HG02588 (cell line): ENCODE measurements at regions not wholly inside any gene's neighbourhood (a gene's known extent, or its start where the extent isn't known, plus 50 kb on each side); places are given as distances from the start of the nearest gene placed in this dataset.
"Not testable (repeated sequence)": the region's sequence is repeated elsewhere in the genome, so short reads cannot be mapped to it uniquely, and the experiment has no call there.

Experiments
- ATAC-seq: cut with Tn5 transposase; IDR thresholded peaks from one replicate; pipeline ENCODE4 v1.9.1; 2021; ENCODE audit warnings: mild to moderate bottlenecking, moderate library complexity; ENCODE audit not compliant: unreplicated experiment

- not testable (repeated sequence) for ATAC-seq
Measured at GRCh38 chr7:89616829-89617228, 537.4 kb upstream of the STEAP1 start.

- no peak for ATAC-seq
Measured at GRCh38 chr7:89618274-89618673, 536.0 kb upstream of the STEAP1 start.

DNA sequence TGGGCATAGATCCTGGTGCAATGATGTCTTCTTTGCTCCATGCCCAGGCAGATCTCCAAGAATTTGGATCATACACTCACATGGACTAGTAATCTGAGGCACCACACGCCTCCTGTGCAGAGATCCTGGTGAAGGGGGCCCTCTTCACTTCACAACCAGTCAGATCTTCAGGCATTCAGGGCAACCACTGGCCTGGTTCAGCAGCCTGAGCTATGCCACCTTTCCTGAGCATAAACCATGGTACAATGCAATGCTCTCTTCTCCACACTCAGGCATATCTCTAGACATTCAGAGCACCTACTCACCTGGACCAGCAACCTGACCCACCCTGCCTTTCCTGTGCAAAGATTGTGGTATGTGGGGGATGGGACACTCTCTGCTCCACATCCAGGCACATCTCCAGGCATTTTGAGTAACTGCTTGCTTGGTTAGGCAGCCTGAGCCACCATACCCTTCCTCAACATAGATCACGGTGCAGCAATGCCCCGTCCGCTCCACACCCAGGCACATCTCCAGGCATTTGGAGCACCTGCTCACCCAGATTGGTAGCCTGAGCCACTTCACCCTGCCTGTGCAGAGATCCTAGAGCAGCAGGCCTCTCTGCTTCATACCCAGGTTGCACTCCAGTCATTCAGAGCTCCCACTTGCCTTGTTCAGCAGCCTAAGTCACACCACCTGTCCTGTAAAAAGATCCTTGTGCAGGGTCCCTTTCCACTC is 532.2 kb upstream of the STEAP1 start:
- ATAC-seq: no peak

DNA sequence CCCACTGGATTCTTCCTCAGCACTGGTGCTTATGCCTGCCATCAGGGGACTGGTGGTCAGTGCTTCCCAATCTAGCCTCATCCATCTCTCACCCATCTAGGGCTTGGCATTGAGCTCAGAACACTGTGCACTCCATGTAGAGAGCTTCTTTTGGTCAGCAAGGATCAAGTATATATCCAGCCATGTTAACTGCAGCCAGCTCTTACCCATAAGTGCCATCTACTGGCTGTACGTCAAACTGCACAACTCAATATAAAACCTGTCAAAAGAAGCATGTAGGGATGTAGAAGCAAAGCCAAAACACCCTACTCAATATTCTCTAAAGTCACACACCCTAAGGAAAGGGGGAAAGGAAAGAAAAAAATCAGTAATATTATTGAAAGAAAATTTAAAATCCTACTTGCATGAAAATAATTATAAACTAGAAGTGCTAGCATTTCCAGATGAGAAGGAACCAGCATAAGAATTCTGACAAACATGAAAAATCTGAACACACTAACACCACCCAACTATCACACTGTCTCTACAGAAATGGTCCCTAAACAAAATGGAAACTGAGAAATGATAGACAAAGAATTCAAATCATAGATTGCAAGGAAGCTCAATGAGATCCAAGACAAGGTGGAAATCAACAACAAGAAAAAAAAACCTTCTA is 531.1 kb upstream of the STEAP1 start:
- ATAC-seq: peak; percentile 90

DNA sequence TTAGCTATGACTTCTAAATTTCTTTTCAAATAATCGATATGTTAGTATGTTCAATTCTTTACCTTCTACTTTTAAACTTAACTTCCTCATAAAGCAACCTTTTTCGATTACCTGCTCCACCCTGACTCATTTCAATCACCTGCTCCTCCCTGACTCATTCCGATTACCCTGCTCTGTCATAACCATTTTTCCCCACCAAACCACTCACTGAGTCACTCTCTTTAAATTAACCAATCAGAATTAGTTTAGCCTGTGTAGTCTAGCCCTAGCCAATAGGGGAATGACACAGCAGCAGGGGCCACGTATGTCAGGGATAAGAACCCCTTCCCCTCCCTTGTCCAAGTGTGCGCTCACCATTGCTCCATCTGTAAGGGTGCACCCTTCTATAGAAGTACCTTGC is 530.1 kb upstream of the STEAP1 start:
- not testable (repeated sequence) for ATAC-seq

GRCh38 chr7:89648509-89648908 is 505.8 kb upstream of the STEAP1 start:
- ATAC-seq: no peak

DNA sequence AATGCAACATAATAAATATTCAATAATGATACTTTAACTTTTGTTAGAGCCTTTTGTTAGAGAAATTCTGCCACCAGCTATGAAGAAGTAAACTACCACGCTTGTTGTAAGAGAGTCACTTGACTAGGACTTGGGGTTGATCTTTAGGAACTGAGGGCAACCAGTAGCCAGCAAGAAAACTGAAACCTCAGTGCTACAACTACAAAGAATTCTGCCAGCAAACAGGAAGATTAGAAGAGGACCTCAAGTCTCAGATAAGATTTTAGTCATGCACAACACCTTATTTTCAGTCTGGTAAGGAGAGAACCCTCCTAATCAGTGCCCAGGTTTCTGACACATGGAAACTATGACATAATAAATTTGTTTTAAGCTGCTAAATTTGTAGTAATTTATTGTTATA is 498.3 kb upstream of the STEAP1 start:
- ATAC-seq: no peak

DNA sequence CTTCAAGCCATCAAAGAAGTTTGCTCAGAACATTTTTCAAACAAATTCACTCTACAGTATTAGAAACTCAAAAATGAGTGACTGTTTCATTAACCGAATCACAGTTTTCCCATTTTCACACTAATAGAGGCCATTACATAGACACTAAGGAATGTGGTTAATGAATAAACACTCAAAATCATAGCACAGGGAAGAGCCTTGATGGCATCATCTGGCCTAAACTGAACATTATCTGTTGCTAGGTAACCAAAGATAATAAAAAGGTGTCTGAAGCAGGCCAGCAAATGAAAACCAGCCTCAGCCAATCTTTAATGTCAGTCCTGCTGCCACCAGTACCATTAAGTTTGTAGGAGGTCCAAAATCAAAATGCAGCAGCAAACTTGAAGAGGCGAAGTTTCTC is 492.4 kb upstream of the STEAP1 start:
- ATAC-seq: no peak

DNA sequence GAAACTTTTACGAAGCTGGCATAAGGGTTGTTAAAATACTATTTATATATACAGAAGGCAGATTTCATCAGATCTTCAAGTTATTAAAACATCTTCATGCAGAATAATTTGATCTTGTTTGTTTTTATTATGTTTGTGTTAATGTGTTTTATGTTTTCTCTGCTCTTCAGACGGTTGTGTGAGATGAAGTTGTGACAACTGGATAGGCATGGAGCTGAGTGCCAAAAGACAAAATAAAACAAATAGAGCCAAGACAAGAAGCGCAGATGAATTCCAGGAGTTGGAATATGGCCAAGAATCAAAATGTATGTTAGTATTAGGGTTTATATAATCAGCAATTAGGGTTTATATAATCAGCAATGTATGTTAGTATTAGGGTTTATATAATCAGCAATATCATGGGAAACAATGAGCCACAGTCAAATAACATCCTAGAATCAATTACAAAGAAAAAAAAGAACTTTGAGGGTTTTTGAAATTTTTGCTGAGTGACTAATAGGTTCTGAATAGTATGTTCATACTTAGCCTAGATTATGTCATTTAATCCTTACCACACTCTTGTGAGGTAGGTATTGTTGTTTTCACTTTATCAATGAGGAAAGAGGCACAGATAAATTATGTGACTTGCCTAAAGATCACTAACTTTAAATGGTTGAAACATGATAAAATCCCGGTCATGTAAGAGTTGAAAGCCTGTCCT is 488.0 kb upstream of the STEAP1 start:
- ATAC-seq: no peak

- ATAC-seq: no peak
Measured at GRCh38 chr7:89680161-89680560, 474.1 kb upstream of the STEAP1 start.

GRCh38 chr7:89681448-89681847 is 472.8 kb upstream of the STEAP1 start:
- no peak for ATAC-seq

GRCh38 chr7:89685287-89685686 is 469.0 kb upstream of the STEAP1 start:
- ATAC-seq: no peak

DNA sequence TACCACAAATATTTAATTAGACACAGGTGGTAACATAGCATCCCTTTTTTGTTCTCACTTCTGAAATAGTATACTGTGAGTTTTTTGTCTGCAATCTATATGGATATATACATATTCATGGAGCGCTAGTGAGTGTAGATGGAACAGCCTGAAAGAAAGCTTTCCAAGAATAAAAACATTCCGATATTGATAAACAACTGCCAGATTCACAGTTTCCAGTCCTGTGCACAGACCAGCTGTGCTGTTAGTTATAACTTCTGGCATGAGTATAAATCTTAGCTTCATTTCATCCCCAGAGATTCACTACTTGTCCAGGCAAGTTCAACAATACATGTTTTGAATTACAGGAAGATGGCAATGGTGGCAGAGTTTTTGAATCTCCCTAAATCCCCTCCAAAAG is 467.1 kb upstream of the STEAP1 start:
- ATAC-seq: no peak

DNA sequence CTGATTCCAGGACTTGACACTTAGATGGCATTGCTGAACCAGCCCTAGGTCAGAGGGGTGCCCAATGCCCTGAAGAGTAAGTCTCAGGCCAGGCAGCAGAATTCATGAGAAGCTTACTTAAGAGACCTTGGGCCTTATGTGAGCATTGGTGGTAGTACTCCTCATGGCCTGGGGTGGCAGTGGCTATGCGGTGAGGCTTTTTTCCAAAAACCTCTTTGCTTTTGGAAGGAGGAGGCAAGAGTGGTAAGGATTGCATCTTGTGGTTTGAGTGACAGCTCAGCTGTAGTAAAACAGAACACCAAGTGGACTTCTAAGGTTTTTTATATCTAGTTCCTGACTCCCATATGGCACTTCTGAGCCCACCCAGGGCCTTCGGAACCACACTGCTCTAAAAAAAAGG is 459.0 kb upstream of the STEAP1 start:
- ATAC-seq: no peak

DNA sequence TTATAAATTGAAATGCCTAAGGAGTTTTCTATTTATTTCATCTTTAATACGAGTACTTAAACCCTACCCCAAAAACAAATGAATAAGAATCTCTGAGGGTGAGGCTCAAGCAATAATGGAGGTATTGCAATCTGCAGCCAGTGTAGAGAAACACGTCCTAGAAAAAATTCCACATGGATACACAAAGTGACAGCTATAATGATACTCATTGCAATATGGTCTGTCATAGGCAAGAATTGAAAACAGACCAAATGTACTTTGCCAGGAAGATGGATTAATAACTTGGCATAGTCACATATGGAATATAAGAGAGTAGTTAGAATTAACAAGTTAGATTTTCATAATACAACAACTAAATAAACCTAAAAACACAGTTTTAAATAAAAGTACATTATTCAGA is 440.1 kb upstream of the STEAP1 start:
- ATAC-seq: no peak

DNA sequence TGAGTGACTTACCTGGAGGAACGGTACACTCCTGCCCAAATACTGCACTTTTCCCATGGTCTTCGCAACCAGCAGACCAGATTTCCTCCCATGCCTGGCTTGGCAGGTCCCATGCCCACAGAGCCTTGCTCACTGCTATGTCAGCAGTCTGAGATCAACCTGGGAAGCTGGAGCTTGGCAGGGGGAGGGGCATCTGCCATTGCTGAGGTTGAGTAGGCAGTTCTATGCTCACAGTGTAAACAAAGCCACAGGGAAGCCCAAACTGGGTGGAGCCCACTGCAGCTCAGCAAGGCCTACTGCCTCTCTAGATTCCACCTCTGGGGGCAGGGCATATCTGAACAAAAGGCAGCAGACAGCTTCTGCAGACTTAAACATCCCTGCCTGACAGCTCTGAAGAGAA is 435.3 kb upstream of the STEAP1 start:
- not testable (repeated sequence) for ATAC-seq

DNA sequence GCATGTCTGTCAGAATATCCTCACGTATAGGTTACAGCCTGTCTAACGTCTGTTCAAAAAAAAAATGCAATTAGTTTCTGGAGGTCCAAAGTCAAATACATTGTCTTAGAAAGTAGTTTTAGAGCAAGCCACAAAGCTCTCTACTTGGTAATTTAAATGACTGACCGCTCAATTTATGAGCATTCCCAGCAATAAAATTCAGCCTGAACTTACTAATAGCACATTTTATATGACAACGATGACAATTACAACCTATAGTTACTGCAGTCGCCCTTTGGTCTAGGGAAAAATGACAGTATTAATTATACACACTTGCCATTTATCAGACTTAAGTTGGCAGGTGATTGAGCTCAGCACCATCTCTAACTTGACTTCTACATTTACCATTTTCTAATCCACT is 425.8 kb upstream of the STEAP1 start:
- no peak for ATAC-seq

DNA sequence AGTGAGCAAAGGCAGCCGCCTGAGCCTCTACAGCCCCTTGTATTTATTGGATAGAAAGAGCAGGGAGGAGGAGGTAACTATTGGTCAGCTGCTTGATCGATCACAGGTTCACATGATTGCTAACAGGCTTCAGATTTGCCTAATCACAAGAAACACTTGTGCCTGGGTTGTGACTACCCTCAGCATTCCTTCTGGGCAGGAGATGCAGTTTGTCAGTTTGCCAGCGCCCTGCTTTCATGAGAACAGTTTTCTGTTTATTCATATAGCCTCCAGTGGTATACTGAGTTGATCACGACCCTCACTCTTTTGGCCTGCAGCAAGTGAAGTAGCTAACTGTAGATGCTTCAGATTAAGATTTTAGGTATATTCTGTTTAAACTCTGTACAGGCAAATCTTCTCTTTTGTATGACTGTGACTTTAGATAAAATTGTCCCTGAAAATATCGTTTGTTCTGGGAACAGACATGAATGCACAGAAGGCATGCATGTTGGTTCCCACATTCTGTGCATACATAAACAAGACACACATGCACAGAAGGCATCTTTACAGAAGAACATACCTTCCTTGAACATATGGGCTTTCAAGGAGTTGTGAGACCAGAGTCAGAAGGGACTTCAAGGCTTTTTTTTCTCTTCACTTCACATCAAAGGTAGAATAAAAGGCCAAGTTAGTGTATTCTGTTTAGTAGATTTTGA is 422.4 kb upstream of the STEAP1 start:
- no peak for ATAC-seq

DNA sequence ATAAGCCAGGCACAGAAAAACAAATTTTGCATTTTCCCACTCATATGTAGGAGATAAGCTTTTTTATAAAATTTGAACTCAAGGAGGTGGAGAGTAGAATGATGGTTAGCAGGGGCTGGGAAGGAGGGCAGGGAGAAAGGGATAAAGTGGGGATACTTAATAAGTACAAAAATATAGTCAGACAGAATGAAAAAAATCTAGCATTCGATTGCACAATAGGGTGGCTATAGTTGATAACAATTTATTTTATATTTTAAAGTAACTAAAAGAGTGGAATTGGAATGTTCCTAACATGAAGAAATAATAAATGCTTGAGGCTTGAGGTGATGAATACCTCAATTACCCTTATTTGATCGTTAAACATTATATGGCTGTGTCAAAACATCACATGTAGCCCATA is 415.7 kb upstream of the STEAP1 start:
- ATAC-seq: no peak

DNA sequence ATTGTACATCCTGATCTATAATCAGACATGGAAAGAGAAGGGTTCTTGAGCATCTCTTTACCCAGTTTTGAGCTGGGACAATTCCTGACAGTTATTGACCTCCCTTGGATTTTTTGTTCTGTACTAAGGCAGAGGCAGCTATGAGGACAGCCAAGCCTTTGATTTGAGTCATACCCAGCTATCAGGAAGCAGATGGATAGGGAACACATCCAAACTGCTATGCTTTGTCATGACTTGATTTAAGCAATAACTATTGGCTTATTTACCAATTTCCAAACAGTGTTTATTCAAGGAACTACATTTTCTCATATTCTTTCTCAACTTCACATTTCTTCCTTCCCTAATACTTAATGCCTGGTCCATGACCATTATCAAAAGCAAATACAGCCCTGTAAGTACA is 396.4 kb upstream of the STEAP1 start:
- no peak for ATAC-seq

GRCh38 chr7:89760690-89761089 is 393.6 kb upstream of the STEAP1 start:
- no peak for ATAC-seq

DNA sequence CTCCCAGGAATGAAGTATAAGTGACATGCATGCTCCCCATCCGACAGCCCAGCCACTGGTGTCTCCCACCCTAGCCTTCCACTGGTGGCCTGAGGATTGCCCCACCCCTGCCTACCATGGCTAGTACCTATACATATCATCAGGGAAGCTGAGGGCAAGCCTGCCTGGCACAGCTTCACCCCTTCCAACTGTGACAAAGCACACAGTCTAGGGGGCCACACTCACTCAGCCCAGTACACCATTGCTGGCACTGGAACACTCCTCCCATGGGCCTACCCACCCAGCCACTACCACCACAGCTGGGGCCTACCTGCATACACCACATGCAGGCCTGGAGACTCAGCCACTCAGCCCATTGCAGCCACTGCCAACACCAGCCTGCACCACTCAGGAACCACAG is 393.1 kb upstream of the STEAP1 start:
- ATAC-seq: no peak
